ENCODE measurements at regions not wholly inside any gene's neighbourhood (a gene's known extent, or its start where the extent isn't known, plus 50 kb on each side); places are given as distances from the start of the nearest gene placed in this dataset.

DNA sequence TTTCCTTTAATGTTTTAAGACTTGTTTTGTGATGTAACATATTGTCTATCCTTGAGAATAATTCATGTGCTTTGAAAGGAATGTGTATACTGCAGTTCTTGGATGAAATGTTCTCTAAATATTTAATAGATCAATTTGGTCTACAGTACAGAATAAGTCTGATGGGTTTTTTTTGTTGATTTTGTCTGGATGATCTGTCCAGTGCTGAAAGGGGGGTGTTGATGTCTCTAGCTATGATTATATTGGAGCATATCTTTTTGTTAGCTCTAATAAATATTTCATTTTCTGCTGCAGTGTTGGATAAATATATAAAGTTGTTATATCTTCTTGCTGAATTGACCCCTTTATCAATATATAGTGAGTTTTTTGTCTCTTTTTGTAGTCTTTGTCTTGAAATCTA lies 269.9 kb upstream of the TUSC1 start:
- TF ChIP-seq POLR2AphosphoS5 (IDR thresholded peaks at IDR 0.05; ENCODE audit: low read depth, low read length) (no peak), SIN3A (IDR thresholded peaks at IDR 0.05; ENCODE audit: borderline replicate concordance, insufficient read depth, low read length) (no peak)

Measured in PFSK-1 (cell line).